ENCODE measurements at regions not wholly inside any gene's neighbourhood (a gene's known extent, or its start where the extent isn't known, plus 50 kb on each side); places are given as distances from the start of the nearest gene placed in this dataset.

DNA sequence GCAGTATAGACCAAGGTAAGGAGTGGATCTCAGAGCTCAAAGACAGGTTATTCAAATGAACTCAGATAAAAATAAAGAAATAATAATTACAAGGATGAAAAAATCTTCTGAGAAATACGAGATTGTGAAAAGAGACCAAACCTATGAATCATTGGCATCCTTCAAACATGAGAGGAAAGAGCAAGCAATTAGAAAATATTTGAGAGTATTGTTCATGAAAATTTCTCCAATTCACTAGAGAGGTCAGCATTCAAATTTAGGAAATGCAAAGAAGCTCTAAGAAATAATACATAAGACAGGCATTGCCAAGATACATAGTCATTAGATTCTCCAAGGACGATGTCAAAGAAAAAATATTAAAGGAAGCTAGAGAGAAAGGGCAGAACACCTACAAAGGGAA is 93.5 kb upstream of the GALNTL6 start:
- FAIRE-seq (no peak), DNase-seq (ENCODE audit: low read depth) (no peak)
- H3K36me3 ChIP-seq (ENCODE audit: control insufficient read depth, insufficient read depth, low read length) = no peaks in the 10 kb centered on the region
- H3K4me3 ChIP-seq (ENCODE audit: low read depth, low read length) = no peak overlapping the region
- TF ChIP-seq, protein P1, sequence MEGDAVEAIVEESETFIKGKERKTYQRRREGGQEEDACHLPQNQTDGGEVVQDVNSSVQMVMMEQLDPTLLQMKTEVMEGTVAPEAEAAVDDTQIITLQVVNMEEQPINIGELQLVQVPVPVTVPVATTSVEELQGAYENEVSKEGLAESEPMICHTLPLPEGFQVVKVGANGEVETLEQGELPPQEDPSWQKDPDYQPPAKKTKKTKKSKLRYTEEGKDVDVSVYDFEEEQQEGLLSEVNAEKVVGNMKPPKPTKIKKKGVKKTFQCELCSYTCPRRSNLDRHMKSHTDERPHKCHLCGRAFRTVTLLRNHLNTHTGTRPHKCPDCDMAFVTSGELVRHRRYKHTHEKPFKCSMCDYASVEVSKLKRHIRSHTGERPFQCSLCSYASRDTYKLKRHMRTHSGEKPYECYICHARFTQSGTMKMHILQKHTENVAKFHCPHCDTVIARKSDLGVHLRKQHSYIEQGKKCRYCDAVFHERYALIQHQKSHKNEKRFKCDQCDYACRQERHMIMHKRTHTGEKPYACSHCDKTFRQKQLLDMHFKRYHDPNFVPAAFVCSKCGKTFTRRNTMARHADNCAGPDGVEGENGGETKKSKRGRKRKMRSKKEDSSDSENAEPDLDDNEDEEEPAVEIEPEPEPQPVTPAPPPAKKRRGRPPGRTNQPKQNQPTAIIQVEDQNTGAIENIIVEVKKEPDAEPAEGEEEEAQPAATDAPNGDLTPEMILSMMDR (IDR thresholded peaks at IDR 0.05; ENCODE audit: insufficient read depth, low read length, severe bottlenecking) = no peak
- H3K27me3 ChIP-seq (ENCODE audit: control insufficient read depth, insufficient read depth, low read length) = no peaks in the 10 kb centered on the region

GRCh38 chr4:171718665-171719064 is 94.5 kb upstream of the GALNTL6 start:
- TF ChIP-seq, protein P1 (IDR thresholded peaks at IDR 0.05; ENCODE audit: insufficient read depth, low read length, severe bottlenecking) = no peak
- DNase-seq (ENCODE audit: low read depth) = no peak

GRCh38 chr4:171718069-171718468 is 95.1 kb upstream of the GALNTL6 start:
- no peak for FAIRE-seq
- DNase-seq (ENCODE audit: low read depth) = no peak
- H3K27me3 ChIP-seq (ENCODE audit: control insufficient read depth, insufficient read depth, low read length) = no peaks in the 10 kb centered on the region
- H3K4me3 ChIP-seq (ENCODE audit: low read depth, low read length) = no peak overlapping the region
- H3K36me3 ChIP-seq (ENCODE audit: control insufficient read depth, insufficient read depth, low read length) = no peaks in the 10 kb centered on the region
- TF ChIP-seq, protein P1 (IDR thresholded peaks at IDR 0.05; ENCODE audit: insufficient read depth, low read length, severe bottlenecking) = no peak

More at GRCh38 chr4:171718665-171719064, 94.5 kb upstream of the GALNTL6 start:
- no peak for FAIRE-seq
- Histone ChIP-seq H3K4me3 (ENCODE audit: low read depth, low read length) (no peak overlapping the region), H3K36me3 (ENCODE audit: control insufficient read depth, insufficient read depth, low read length) (no peaks in the 10 kb centered on the region), H3K27me3 (ENCODE audit: control insufficient read depth, insufficient read depth, low read length) (no peaks in the 10 kb centered on the region)

GRCh38 chr4:171717231-171717741 is 95.9 kb upstream of the GALNTL6 start:
- TF ChIP-seq, protein P1 (IDR thresholded peaks at IDR 0.05; ENCODE audit: insufficient read depth, low read length, severe bottlenecking) = no peak
- no peak for FAIRE-seq

DNA sequence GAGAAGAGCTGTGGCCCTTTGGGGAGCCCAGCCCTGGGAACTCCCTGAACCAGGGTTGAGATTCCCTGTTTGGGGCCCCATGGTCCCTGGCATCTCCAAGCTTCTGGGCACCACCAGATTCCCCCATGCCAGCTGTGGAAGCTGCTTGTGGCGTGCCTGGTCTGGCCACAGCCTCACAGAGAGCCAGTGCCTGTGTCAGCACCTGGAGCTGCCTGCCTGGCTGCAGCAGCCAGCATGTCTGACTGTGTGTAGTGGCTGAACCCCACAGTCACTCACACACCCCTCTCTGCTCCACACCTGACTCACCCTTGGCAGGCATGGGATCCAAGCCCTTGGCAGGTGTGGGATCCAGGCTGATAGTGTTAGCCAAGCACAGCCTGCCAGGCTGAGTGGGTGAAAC is 97.2 kb upstream of the GALNTL6 start:
- FAIRE-seq (no peak), DNase-seq (ENCODE audit: low read depth) (no peak)
- Histone ChIP-seq H3K27me3 (ENCODE audit: control insufficient read depth, insufficient read depth, low read length) (no peaks in the 10 kb centered on the region), H3K36me3 (ENCODE audit: control insufficient read depth, insufficient read depth, low read length) (no peaks in the 10 kb centered on the region), H3K4me3 (ENCODE audit: low read depth, low read length) (no peak overlapping the region)
- TF ChIP-seq, protein P1 (IDR thresholded peaks at IDR 0.05; ENCODE audit: insufficient read depth, low read length, severe bottlenecking) = no peak

More at GRCh38 chr4:171717231-171717741, 95.9 kb upstream of the GALNTL6 start:
- no peak for DNase-seq (ENCODE audit: low read depth)
- Histone ChIP-seq H3K36me3 (ENCODE audit: control insufficient read depth, insufficient read depth, low read length) (no peaks in the 10 kb centered on the region), H3K27me3 (ENCODE audit: control insufficient read depth, insufficient read depth, low read length) (no peaks in the 10 kb centered on the region), H3K4me3 (ENCODE audit: low read depth, low read length) (no peak overlapping the region)

- Histone ChIP-seq H3K27me3 (ENCODE audit: control insufficient read depth, insufficient read depth, low read length) (no peaks in the 10 kb centered on the region), H3K36me3 (ENCODE audit: control insufficient read depth, insufficient read depth, low read length) (no peaks in the 10 kb centered on the region), H3K4me3 (ENCODE audit: low read depth, low read length) (no peak overlapping the region)
- FAIRE-seq (no peak), DNase-seq (ENCODE audit: low read depth) (no peak)
- TF ChIP-seq, protein P1 (IDR thresholded peaks at IDR 0.05; ENCODE audit: insufficient read depth, low read length, severe bottlenecking) = no peak
These were observed 98.3 kb upstream of the GALNTL6 start for GRCh38 chr4:171714791-171715454.

Measured in bronchial epithelial cell (primary cell).